Ishikawa (cell line): ENCODE measurements at regions not wholly inside any gene's neighbourhood (a gene's known extent, or its start where the extent isn't known, plus 50 kb on each side); places are given as distances from the start of the nearest gene placed in this dataset.

Experiments used
- CEBPB ChIP-seq: IDR thresholded peaks from 2 replicates; pipeline ENCODE4 v1.6.1; 2012
- EGR1 ChIP-seq: IDR thresholded peaks from 2 replicates; pipeline ENCODE4 v1.6.1; 2012
- EP300 ChIP-seq: IDR thresholded peaks from 2 replicates; pipeline ENCODE4 v1.6.1; 2012; ENCODE audit warnings: borderline replicate concordance
- FOXM1 ChIP-seq: IDR thresholded peaks from 2 replicates; pipeline ENCODE4 v1.6.1; 2012; ENCODE audit warnings: low read depth, borderline replicate concordance
- MAX ChIP-seq: IDR thresholded peaks from 2 replicates; pipeline ENCODE4 v1.6.1; 2012
- NFIC ChIP-seq: IDR thresholded peaks from 2 replicates; pipeline ENCODE4 v1.6.1; 2012
- RAD21 ChIP-seq: IDR thresholded peaks from 2 replicates; pipeline ENCODE4 v1.6.1; 2012; ENCODE audit warnings: low read depth
- REST ChIP-seq: IDR thresholded peaks from 2 replicates; pipeline ENCODE4 v1.6.1; 2012; ENCODE audit warnings: low read depth, mild to moderate bottlenecking
- TAF1 ChIP-seq: IDR thresholded peaks from 2 replicates; pipeline ENCODE4 v1.6.1; 2012; ENCODE audit warnings: low read depth, mild to moderate bottlenecking
- TCF12 ChIP-seq: IDR thresholded peaks from 2 replicates; pipeline ENCODE4 v1.6.1; 2012; ENCODE audit warnings: low read depth

GRCh38 chr12:97082029-97082428 lies 175.0 kb downstream of the NEDD1 start:
- TF ChIP-seq TAF1 (no peak), EGR1 (no peak), TCF12 (no peak), REST (no peak), CEBPB (no peak), NFIC (no peak), RAD21 (no peak), EP300 (no peak), MAX (no peak), FOXM1 (no peak)
